ENCODE measurements at regions not wholly inside any gene's neighbourhood (a gene's known extent, or its start where the extent isn't known, plus 50 kb on each side); places are given as distances from the start of the nearest gene placed in this dataset.

DNA sequence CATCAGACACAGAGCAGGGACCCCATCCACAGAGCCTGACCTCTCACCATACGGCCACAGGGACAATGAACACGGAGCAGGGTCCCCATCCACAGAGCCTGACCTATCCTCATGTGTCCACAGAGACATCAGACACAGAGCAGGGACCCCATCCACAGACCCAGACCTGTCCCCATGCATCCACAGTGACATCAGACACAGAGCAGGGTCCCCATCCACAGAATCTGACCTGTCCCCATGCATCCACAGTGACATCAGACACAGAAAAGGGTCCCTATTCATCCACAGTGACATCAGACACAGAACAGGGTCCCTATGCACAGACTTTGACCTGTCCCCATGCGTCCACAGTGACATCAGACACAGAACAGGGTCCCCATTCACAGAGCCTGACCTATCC is 325.1 kb upstream of the RAB6C start:
- DNase-seq (ENCODE audit: low read depth in 2 of 3, low spot score in 2 of 3), result no peak

GRCh38 chr2:129656081-129656598 is 323.3 kb upstream of the RAB6C start:
- DNase-seq (ENCODE audit: low read depth in 2 of 3, low spot score in 2 of 3), result no peak

GRCh38 chr2:129658430-129658829 is 321.0 kb upstream of the RAB6C start:
- no peak for DNase-seq (ENCODE audit: low read depth in 2 of 3, low spot score in 2 of 3)

DNA sequence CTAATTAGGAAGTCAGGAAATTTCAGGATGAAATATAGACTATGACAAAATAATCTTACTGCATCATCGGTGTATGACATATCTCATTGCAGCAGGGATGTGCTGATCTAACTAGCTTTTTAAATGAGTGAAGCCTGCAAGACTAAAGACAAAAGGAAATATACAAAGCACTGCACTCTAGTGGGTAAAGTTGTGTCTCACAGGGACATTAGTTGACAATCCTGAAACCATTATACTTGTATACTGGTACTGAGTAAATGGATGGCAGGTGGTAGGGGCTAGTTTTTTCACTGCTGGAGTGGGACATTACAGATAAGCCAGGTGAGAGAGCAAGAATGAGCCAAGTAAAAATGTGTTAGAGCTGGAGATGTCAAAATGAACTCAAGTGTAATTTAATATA is 317.5 kb upstream of the RAB6C start:
- DNase-seq (ENCODE audit: low read depth in 2 of 3, low spot score in 2 of 3), result no peak

GRCh38 chr2:129667577-129667976 is 311.9 kb upstream of the RAB6C start:
- no peak for DNase-seq (ENCODE audit: low read depth in 2 of 3, low spot score in 2 of 3)

DNA sequence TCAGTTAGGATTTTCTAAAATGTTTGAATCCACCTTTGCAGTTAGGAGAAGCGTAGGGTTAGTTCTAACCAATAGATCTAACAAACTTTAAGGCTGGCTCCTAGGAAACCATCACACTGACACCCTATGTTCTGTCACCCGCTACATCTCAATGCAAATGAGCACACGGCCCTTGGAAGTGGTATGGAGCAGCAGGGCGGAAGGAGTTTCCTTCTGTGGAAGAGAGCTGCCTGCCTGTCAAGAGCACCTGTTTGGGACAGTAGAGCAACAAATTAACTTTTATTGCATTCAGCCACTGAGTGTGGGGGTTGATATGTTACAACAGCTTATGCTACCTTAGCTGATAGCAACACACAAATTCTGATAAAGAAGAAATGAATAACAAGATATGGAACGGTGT is 306.9 kb upstream of the RAB6C start:
- no peak for DNase-seq (ENCODE audit: low read depth in 2 of 3, low spot score in 2 of 3)

DNA sequence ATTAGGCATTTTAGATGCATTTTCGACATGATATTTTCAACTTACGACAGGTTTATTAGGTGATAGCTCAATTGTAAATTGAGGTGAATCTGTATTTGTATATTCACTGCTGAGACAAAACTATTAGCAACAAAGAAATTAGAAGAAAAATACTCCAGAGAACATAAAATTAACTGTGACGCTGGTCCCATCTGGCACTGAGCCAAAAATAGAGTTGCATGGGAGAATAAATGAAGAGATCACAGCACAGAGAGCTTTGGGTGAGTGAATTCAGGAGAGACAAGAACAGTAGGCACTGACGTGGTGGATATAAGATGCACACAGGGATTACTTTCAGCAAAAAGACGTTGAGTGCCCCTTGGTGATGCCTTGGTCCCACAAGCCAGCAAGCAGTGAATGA is 306.2 kb upstream of the RAB6C start:
- DNase-seq (ENCODE audit: low read depth in 2 of 3, low spot score in 2 of 3), result no peak

- DNase-seq (ENCODE audit: low read depth in 2 of 3, low spot score in 2 of 3), result no peak
Measured at GRCh38 chr2:129673847-129674711, 305.4 kb upstream of the RAB6C start.

DNA sequence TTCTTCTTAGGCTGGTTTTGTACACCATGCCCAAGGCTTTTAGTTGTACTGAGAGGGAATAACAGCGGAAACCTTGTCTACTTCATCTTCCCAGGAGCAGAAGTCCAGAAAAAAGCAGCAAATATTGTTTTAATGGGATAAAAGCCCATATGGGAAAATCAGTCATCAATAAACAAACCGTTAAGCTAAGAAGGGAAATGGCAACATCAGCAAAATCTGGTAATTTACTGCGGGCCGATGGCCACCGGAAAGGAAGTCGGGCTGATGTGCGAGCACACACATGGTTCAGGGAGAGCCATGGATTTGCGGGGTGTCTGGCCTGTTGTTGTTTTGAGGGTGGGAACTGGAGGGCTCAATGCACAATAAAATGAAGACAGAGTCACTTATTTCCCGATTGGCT is 300.7 kb upstream of the RAB6C start:
- no peak for DNase-seq (ENCODE audit: low read depth in 2 of 3, low spot score in 2 of 3)

DNA sequence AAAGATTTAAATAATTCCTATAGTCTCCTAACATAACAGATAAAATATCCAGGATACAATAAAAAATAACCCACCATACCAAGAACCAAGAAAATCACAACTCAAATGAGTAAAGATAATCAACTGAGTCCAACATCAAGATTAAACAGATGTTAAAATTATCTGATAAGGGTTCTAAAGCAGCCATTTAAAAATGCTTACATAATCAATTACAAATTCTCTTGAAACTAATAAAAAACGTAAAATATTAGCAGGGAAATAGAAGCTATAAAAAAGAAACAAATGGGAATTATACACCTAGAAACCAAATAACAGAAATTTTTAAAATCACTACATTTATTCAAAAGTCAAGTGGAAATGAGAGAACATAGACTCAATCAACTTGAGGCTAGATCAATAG is 297.7 kb upstream of the RAB6C start:
- no peak for DNase-seq (ENCODE audit: low read depth in 2 of 3, low spot score in 2 of 3)

DNA sequence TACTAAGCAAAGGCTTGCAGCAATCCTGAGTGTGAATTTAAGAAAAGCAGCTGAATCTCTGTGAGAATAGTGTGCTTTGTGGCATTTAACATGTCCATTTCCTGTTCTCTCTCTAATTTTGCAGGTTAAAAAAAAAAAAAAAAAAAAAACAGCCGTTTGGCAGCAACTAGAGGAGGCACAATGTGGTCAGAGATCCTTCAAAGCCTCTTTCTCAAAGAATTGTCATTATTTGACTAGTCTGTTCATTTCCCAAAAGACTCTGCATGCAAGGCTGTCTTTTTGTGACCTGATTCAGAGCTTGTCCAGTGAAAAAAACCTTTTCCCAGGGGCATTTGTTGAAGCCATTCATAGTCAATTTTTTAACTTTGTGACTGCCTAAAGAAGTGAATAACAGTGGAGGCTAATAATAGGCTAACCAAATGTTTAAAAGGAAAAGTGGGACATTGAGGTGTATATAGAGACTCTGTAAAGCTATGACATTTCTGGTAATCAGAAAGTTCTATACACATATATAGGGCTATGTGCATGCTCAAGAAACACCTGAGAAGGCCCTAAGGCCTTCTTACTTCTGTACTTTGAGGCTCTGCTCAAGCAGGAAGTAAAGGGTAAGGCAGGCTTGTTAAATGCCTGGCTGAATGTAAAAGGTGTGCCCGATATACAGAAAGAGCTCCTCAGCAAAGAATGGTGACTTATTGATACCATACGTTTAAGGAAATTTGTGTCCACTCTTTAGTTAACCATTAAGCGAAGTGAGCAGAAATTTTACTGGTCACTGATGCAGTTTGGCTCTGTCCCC is 289.6 kb upstream of the RAB6C start:
- no peak for DNase-seq (ENCODE audit: low read depth in 2 of 3, low spot score in 2 of 3)

DNA sequence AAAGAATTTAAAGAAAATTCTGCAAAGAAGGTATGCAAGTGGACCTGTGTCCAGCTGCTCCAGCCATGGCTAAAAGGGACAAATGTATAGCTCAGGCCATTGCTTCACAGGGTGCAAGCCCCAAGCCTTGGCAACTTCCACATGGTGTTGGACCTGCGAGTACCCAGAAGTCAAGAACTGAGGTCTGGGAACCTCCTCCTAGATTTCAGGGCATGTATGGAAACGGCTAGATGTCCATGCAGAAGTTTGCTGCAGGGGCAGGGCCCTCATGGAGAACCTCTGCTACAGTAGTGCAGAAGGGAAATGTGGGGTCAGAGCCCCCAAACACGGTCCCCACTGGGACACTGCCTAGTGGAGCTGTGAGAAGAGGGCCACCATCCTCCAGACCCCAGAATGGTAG is 284.0 kb upstream of the RAB6C start:
- no peak for DNase-seq (ENCODE audit: low read depth in 2 of 3, low spot score in 2 of 3)

- no peak for DNase-seq (ENCODE audit: low read depth in 2 of 3, low spot score in 2 of 3)
Measured at GRCh38 chr2:129698593-129698992, 280.9 kb upstream of the RAB6C start.

DNA sequence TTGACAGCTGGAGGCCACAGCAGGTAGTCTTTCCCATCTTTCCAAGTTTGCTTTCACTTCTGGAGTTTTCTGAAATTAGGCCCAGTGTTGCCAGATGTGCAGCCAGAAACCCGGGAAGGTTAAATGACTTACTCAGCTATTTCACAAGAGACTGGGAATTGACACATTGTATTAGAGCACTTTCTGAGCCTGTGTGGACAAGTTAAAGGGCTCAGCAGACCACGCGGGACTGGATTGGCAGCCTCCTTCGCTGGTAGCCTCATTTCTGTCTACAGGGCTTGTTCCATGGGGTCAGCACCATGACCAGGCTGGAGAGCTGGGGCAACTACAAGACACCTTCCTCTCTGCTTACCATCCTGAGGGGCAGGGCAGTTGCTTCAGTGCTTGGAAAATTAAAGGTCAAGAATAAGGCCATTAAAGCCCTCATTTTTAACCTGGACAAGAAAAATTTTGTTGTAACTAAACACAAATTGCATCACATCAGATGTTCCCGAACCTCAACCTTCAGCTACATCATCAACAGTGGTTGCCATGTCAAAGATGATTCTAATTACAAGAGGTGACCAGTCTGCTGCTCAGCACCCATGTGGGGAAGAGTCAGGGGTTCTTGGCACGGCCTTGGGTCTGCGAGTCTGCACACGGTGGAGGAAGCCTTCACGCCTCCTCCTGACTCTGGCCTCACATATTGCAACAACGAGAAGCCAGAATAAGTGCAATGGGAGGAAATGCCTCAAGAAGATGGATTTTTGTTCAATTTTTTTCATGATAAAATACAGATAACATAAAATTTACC is 279.5 kb upstream of the RAB6C start:
- no peak for DNase-seq (ENCODE audit: low read depth in 2 of 3, low spot score in 2 of 3)

- no peak for DNase-seq (ENCODE audit: low read depth in 2 of 3, low spot score in 2 of 3)
Measured at GRCh38 chr2:129702416-129703176, 276.9 kb upstream of the RAB6C start.

DNA sequence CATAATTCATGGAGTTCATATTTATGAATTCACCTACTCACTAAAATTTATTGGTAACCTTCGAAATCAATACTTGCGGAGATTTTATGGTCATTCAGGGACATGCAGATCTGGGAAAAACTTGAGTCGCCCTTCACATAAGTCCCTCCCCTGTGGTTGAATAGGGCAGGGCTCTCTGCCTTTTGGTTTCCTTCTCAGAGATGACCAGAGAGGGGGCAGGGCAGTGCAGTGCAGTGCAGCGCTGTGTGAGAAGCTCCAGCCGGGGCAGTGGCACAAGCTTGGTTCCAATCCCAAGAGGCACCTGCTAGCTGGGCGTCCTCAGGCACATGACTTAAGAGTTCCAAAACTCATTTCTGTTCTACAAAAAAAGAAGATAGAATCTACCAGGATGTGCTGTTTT is 274.4 kb upstream of the RAB6C start:
- no peak for DNase-seq (ENCODE audit: low read depth in 2 of 3, low spot score in 2 of 3)

DNA sequence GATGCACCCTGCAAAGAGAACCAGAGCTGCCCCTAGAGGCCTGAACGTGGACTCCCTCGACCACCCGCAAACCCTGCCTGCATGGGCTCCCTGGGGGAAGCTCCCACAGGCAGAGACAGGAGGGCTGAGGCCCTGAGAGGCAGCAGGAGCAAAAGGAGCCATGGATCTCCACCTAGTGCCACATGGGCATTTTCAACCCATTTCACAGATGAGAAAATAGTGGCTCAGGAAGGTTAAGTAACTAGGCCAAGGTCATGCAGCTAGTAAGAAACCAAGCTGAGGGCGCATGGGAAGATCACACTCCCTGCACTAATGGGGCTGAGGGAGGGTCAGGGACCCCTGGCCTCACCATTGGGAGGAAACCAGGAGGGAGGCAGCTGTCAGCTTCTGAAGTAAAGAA is 271.7 kb upstream of the RAB6C start:
- no peak for DNase-seq (ENCODE audit: low read depth in 2 of 3, low spot score in 2 of 3)

GRCh38 chr2:129708221-129708967 is 271.1 kb upstream of the RAB6C start:
- DNase-seq (ENCODE audit: low read depth in 2 of 3, low spot score in 2 of 3), result no peak

All from hematopoietic multipotent progenitor cell (in vitro differentiated cells).